ENCODE measurements at regions not wholly inside any gene's neighbourhood (a gene's known extent, or its start where the extent isn't known, plus 50 kb on each side); places are given as distances from the start of the nearest gene placed in this dataset.

DNA sequence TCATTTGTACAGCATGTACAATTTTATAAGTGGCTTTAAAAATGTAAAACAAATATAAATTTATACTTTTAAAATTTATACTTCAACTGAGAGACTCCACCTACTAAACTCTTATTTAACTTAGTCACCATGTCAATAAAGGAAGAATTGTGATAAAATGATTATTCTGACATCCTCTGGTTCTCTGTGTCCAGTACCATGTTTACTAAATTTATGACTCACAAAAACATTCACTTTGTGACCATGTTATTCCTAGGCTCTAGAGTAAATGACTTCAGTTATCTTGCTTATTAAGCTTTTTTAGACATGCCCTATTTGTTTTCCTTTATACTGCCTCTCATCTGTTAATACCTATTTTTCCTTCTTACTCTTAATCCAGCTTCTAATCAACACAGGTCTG lies 959.6 kb upstream of the SLC39A10 start:
- TF ChIP-seq, protein P1, sequence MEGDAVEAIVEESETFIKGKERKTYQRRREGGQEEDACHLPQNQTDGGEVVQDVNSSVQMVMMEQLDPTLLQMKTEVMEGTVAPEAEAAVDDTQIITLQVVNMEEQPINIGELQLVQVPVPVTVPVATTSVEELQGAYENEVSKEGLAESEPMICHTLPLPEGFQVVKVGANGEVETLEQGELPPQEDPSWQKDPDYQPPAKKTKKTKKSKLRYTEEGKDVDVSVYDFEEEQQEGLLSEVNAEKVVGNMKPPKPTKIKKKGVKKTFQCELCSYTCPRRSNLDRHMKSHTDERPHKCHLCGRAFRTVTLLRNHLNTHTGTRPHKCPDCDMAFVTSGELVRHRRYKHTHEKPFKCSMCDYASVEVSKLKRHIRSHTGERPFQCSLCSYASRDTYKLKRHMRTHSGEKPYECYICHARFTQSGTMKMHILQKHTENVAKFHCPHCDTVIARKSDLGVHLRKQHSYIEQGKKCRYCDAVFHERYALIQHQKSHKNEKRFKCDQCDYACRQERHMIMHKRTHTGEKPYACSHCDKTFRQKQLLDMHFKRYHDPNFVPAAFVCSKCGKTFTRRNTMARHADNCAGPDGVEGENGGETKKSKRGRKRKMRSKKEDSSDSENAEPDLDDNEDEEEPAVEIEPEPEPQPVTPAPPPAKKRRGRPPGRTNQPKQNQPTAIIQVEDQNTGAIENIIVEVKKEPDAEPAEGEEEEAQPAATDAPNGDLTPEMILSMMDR (IDR thresholded peaks at IDR 0.05; ENCODE audit: extremely low read depth in 1 of 2, insufficient read depth in 1 of 2, low read depth in 1 of 2, low read length in 2 of 2) = no peak
- TF ChIP-seq POLR2AphosphoS5 (IDR thresholded peaks at IDR 0.05; ENCODE audit: insufficient read depth, low read depth, low read length) (no peak), FOS (IDR thresholded peaks at IDR 0.05; ENCODE audit: borderline replicate concordance, insufficient read depth, low read length) (peak; percentile 25), GATA2 (IDR thresholded peaks at IDR 0.05; ENCODE audit: insufficient read depth, insufficient read length, low read depth, low read length) (no peak)

All from endothelial cell of umbilical vein (primary cell).